GM06990 (cell line): ENCODE measurements at regions not wholly inside any gene's neighbourhood (a gene's known extent, or its start where the extent isn't known, plus 50 kb on each side); places are given as distances from the start of the nearest gene placed in this dataset.

Experiments
- DNase-seq: peaks from one replicate; pipeline ENCODE4 v3.0.0-alpha.2; 2011; ENCODE audit not compliant: insufficient read length; ENCODE audit errors: extremely low read depth
- H3K27me3 ChIP-seq: replicated peaks from 2 replicates; pipeline ENCODE4 v1.6.0; 2011; ENCODE audit warnings: low read length; ENCODE audit not compliant: control insufficient read depth, insufficient read depth
- H3K36me3 ChIP-seq: 2 replicates; pipeline ENCODE4 v1.5.1; 2011; ENCODE audit warnings: low read length; ENCODE audit not compliant: control insufficient read depth, insufficient read depth
- H3K4me3 ChIP-seq: replicated peaks from 2 replicates; pipeline ENCODE4 v1.5.1; 2011; ENCODE audit warnings: low read depth, mild to moderate bottlenecking, control low read depth, low read length
- CTCF ChIP-seq: IDR thresholded peaks from 2 replicates; pipeline ENCODE4 v1.5.1; 2011; ENCODE audit warnings: low read length, control low read depth, mild to moderate bottlenecking, inconsistent platforms; ENCODE audit not compliant: insufficient read depth, poor library complexity, severe bottlenecking

DNA sequence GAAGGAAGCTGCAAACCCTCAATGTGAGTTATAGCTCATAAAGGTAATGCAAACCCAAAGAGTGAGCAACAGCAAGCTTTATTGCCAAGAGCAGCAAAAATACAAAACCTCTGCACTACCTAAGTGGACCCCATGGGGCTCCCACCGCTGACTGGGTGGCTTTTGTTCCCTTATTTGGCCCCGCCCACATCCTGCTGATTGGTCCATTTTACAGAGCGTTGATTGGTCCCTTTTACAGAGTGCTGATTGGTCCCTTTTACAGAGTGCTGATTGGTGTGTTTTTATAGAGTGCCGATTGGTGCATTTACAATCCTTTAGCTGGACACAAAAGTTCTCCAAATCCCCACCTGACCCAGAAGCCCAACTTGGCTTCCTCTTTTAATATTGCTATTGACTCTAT lies 154.5 kb upstream of the NSMCE3 start:
- TF ChIP-seq CTCF: no peak
- DNase-seq: no peak
- no peaks in the 10 kb centered on the region for H3K27me3 ChIP-seq
- no peak overlapping the region for H3K4me3 ChIP-seq
- no peaks in the 10 kb centered on the region for H3K36me3 ChIP-seq

- DNase-seq: no peak
- no peaks in the 10 kb centered on the region for H3K27me3 ChIP-seq
- TF ChIP-seq CTCF: no peak
- H3K4me3 ChIP-seq: no peak overlapping the region
- no peaks in the 10 kb centered on the region for H3K36me3 ChIP-seq
Observed at GRCh38 chr15:29422606-29423005, 153.0 kb upstream of the NSMCE3 start.

- no peak overlapping the region for H3K4me3 ChIP-seq
- H3K36me3 ChIP-seq: no peaks in the 10 kb centered on the region
- no peak for DNase-seq
- H3K27me3 ChIP-seq: no peaks in the 10 kb centered on the region
- TF ChIP-seq CTCF: no peak
Observed at GRCh38 chr15:29420188-29420587, 150.6 kb upstream of the NSMCE3 start.

- no peaks in the 10 kb centered on the region for H3K36me3 ChIP-seq
- TF ChIP-seq CTCF: no peak
- H3K27me3 ChIP-seq: no peaks in the 10 kb centered on the region
- no peak overlapping the region for H3K4me3 ChIP-seq
- DNase-seq: no peak
Observed at GRCh38 chr15:29418931-29419330, 149.3 kb upstream of the NSMCE3 start.

DNA sequence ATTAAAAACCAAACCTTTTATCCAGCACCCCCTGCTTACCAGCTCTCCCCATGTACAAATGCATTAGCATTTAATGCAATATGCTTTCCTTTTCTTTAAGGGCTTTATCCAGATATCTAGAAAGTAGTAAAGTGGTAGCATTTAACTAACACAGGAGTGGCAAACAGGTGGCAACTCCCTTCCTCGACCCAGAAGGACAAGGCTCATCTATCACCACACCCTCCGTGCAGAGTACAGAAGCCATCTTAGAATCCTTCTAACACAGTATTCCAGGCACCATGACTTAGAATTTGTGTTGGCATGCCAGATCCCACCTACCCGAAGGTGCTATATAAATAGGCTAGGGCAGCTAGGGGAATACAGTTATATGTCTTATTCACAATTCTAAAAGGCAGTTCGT lies 148.6 kb upstream of the NSMCE3 start:
- no peak for DNase-seq
- H3K27me3 ChIP-seq: no peaks in the 10 kb centered on the region
- H3K4me3 ChIP-seq: no peak overlapping the region
- TF ChIP-seq CTCF: no peak
- no peaks in the 10 kb centered on the region for H3K36me3 ChIP-seq

GRCh38 chr15:29411299-29411698 lies 141.7 kb upstream of the NSMCE3 start:
- no peak overlapping the region for H3K4me3 ChIP-seq
- no peaks in the 10 kb centered on the region for H3K27me3 ChIP-seq
- H3K36me3 ChIP-seq: no peaks in the 10 kb centered on the region
- no peak for TF ChIP-seq CTCF
- no peak for DNase-seq
